ENCODE measurements at regions not wholly inside any gene's neighbourhood (a gene's known extent, or its start where the extent isn't known, plus 50 kb on each side); places are given as distances from the start of the nearest gene placed in this dataset.

GRCh38 chr4:115938764-115939443, 825.5 kb upstream of the NDST4 start:
- DNase-seq (ENCODE audit: low spot score), result no peak
- no peak for TF ChIP-seq CTCF (IDR thresholded peaks at IDR 0.05; ENCODE audit: borderline replicate concordance, control extremely low read depth, extremely low read depth, insufficient read depth, missing control alignments)
- in situ Hi-C loops (cut with MboI; ENCODE audit: low sequenced_read_pairs, unreplicated experiment), result no loop called here

DNA sequence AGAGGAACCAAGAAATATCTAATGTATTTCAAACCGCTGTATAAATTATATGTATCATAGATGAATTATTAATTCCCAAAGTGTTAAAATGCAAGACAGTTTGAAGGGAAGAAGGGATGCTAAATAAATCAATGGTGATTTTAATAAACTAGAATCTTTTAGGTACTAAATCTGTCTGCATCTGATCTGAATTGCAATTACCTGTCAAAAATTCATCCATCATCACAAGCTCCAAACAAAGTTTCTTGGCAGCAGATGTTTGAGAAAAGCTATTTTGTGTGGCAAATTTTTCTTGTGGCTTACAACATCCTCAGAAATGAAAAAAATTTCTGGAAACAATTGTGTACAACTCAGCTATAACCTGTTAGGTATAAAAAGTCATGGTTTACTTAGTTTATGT, 816.0 kb upstream of the NDST4 start:
- in situ Hi-C loops (cut with MboI; ENCODE audit: low sequenced_read_pairs, unreplicated experiment), result no loop called here
- no peak for DNase-seq (ENCODE audit: low spot score)
- TF ChIP-seq CTCF (IDR thresholded peaks at IDR 0.05; ENCODE audit: borderline replicate concordance, control extremely low read depth, extremely low read depth, insufficient read depth, missing control alignments), result no peak

DNA sequence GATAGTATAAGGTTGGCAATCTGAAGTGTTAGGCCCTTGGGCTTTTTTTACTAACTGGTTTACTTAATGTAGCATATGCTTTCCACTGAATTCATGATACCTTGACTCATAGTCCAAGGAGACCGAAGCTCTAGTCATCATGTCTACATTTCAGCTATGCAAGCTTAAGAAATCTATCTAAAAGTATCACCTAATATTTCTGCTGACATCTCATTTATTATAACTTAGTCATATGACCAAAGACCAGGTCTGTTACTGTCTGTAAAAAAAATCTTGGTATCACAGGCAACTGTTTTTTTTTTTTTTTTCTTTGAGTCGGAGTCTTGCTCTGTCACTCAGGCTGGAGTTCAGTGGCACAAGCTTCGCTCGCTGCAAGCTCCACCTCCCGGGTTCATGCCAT, 814.0 kb upstream of the NDST4 start:
- TF ChIP-seq CTCF (IDR thresholded peaks at IDR 0.05; ENCODE audit: borderline replicate concordance, control extremely low read depth, extremely low read depth, insufficient read depth, missing control alignments), result no peak
- DNase-seq (ENCODE audit: low spot score), result no peak
- in situ Hi-C loops (cut with MboI; ENCODE audit: low sequenced_read_pairs, unreplicated experiment), result no loop called here

GRCh38 chr4:115923152-115923551, 809.7 kb upstream of the NDST4 start:
- in situ Hi-C loops (cut with MboI; ENCODE audit: low sequenced_read_pairs, unreplicated experiment), result no loop called here
- no peak for TF ChIP-seq CTCF (IDR thresholded peaks at IDR 0.05; ENCODE audit: borderline replicate concordance, control extremely low read depth, extremely low read depth, insufficient read depth, missing control alignments)
- no peak for DNase-seq (ENCODE audit: low spot score)

- no peak for TF ChIP-seq CTCF (IDR thresholded peaks at IDR 0.05; ENCODE audit: borderline replicate concordance, control extremely low read depth, extremely low read depth, insufficient read depth, missing control alignments)
- no peak for DNase-seq (ENCODE audit: low spot score)
- in situ Hi-C loops (cut with MboI; ENCODE audit: low sequenced_read_pairs, unreplicated experiment), result no loop called here
Measured at GRCh38 chr4:115920637-115921036, 807.2 kb upstream of the NDST4 start.

DNA sequence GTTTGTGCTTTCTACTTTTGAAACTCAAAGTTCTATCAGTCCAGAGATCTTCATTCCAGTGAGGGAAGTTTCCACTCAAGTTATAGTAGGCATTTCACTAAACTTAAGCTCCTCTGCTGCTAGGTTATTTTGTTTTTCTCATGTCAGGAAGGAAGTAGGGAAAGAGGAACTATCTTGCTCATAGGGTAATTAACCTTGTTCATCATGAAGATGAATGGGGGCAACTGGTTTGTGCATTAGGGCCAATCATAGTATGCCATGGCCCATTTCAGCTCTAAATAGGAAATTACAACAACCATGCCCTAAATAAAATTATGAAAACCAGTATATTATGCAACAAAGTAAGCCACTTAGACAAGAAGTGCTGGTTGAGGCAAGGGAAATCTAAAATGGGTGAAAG, 804.7 kb upstream of the NDST4 start:
- TF ChIP-seq CTCF (IDR thresholded peaks at IDR 0.05; ENCODE audit: borderline replicate concordance, control extremely low read depth, extremely low read depth, insufficient read depth, missing control alignments), result no peak
- DNase-seq (ENCODE audit: low spot score), result no peak
- in situ Hi-C loops (cut with MboI; ENCODE audit: low sequenced_read_pairs, unreplicated experiment), result no loop called here
